ENCODE measurements at regions not wholly inside any gene's neighbourhood (a gene's known extent, or its start where the extent isn't known, plus 50 kb on each side); places are given as distances from the start of the nearest gene placed in this dataset.
"Not testable (repeated sequence)": the region's sequence is repeated elsewhere in the genome, so short reads cannot be mapped to it uniquely, and the experiment has no call there.

DNA sequence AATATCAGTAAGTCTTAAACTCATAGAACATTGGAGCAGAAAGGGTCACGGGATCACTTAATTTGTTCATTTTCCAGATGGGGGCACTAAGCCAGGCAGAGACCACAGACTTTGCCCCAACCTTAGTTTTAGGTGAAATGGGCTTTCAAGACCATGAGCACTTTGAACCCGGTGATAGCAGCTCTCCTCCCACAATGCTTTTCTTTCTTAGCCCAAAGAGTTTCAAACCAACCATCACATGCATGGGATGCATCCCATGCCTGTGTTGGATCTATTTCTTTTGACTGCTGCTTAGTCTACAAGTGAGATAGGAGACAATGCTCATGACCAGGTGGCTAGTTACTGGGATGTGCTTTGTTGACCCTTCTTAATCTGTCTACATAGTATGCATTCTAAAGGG lies 240.6 kb downstream of the NUF2 start:
- DNase-seq (ENCODE audit: insufficient read length, low spot score) (no peak), FAIRE-seq (no peak)

DNA sequence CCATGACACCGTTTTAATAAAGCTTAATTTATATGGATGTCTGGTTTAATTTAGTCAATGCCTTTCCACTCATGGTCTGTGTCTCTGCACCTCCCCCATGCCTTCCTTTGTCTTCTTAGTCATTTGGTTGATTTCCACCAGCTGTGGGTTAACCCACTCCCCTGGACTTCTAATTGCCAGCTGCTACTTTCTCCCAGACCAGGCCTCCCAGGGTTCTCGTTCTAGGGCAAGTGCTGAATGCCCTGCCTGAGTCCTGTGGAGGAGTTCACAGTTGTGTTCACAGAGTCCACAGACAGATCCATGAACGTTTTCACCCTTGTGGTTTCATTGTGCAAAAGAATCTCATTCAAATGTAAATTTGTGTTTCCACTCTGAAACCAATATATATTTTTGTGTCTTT lies 243.4 kb downstream of the NUF2 start:
- FAIRE-seq = no peak
- DNase-seq (ENCODE audit: insufficient read length, low spot score) = no peak

DNA sequence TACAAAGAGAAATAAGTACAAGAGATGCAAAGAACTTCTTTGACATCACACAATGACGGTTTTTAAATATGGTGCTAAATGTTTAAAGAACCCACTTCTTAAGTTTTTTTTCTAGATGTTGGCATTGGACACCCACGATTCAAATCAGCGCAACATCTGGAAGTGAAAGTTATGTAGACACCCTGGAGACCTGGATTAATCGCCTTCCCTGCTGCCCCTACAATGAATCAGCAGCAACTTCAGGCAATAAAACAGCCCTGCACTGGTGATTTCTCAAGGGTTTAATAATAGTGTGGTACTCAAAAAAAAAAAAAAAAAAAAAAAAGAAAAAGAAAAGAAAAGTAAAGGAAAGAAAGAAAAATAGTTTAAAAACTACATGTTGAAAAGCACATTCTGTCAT lies 248.3 kb downstream of the NUF2 start:
- DNase-seq (ENCODE audit: insufficient read length, low spot score) (no peak), FAIRE-seq (no peak)

DNA sequence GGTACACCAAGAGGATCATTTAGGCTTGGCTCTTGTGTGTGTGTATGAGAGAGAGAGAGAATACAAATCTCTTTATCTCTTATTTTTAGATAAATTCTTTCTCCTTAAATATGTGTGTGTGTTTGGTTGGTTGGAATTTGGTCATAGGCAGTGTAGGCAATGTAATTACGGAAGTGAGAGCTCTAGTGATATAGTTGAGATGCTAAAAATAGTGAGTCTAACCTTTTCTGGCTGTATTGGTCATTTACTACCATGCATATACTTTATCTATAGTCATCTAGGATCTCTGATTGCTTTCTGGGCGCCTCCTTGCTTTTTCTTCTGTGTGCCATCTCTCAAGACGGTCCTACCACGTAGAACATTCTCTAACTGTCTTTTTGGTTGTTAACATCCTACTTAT lies 250.2 kb downstream of the NUF2 start:
- FAIRE-seq = no peak

DNA sequence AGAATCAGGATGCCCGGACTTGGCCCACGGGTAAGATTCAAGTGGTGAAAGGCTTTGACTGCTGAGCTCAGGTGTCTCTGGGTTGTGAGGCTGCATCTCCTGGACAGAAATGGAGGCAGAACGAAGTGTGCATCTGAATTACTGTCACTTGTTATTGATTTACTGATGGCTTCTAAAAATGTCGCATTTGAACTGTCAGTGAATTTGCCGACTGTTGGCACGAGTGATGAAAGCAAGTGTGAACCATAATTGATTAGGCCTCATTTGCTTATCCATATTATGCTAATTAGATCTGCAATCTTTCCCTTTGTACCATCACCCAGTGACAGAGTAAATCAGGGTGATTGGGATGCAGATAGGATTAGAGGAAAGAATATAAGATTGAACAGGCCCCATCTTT lies 252.4 kb downstream of the NUF2 start:
- no peak for DNase-seq (ENCODE audit: insufficient read length, low spot score)
- FAIRE-seq = no peak

More for the DNA sequence above, 250.2 kb downstream of the NUF2 start:
- DNase-seq (ENCODE audit: insufficient read length, low spot score) = no peak

DNA sequence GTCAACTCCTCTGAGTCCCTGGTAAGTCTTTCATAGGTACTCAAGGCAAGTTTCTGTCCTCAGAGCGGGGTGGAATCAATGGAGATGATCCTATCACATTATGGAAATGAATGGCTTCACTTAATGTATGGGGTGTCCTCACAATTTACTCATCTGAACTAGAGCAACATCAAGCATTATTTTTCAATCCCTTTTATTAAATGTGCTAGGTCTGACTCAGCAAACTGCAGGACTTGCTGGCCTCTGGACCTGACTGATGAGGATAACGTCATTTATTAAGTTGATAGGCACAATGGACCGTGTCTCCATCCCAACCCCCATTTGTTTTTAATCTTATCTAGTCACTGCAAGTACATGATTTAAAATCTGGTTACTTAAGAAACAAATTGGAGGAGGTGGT lies 259.2 kb downstream of the NUF2 start:
- no peak for DNase-seq (ENCODE audit: insufficient read length, low spot score)
- no peak for FAIRE-seq

DNA sequence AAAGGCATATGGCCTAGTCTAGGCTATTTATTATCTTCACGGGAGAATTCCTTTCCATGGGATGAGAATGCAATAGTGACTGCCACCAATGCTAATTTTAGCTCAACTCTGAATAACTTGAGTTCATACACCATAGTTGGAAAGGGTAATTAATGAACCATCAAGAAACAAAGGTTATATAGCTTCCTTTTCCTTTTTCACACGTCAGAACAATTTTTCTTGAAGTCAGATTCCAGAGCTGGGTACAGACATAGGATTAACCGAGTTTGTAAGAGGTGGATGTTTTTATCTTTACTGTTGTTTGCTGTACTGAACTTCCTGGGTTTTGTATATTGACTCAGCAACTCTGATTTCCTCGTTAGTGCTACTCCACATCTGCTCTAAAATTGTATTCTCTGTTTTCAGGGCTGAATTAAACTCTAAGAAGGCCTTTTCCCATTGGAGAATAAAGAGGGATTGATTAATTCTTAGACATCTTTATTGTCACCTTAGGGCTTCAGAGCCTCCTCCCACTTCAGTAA lies 262.0 kb downstream of the NUF2 start:
- DNase-seq (ENCODE audit: insufficient read length, low spot score) (no peak), FAIRE-seq (no peak)

DNA sequence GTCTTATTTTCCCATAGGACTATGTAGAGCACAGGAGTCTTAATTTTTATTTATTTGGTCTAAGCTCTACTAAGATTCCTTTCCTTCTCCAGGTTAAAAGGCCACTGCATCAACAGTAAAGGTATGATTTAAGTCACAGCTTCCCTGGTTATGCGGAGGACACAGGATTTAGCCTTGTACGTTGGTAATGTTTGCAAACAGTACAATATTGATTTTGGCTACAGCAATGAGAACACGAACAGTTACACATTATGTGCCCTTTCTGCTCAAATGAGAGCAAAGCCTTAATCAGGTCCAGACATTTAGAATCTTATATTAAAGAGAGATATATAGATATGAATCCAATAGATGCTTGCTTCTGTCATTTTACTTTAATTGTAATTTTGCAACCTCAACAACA lies 264.0 kb downstream of the NUF2 start:
- FAIRE-seq (no peak), DNase-seq (ENCODE audit: insufficient read length, low spot score) (no peak)

DNA sequence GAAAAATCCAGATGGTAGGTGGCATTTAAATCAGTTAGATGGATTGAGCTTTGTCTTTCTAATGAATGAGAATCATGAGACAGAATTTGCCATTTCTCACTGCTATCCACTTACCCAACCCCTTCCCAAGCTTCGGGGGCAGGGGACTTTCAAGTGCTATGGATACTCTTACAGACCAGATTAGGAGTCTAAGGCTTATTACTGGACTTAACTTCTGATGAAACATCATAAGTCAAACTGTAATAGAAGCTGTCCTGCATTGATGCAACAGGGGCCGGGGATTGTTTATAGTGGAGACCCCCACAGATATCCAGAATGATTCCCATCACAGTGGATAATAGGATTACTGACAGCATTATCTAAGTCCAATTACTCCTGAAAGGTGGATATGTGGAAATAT lies 267.0 kb downstream of the NUF2 start:
- DNase-seq (ENCODE audit: insufficient read length, low spot score) (no peak), FAIRE-seq (no peak)

DNA sequence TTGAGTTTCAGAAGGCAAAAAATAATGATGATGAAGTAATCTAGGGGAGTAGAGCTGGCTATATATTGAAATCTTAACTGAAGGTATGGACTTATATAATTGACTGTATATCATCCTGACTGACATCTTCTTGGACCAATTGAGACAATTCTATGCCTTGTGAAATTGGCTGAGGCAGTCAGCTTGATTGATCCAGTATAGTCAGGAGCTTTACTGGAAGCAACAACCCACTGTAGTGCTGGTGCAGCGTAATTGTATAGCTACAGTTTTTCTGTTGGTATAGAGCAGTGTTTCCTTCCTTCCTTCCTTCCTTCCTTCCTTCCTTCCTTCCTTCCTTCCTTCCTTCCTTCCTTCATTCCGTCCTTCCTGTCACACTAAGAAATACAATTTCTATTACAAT lies 268.0 kb downstream of the NUF2 start:
- DNase-seq (ENCODE audit: insufficient read length, low spot score) (no peak), FAIRE-seq (no peak)

DNA sequence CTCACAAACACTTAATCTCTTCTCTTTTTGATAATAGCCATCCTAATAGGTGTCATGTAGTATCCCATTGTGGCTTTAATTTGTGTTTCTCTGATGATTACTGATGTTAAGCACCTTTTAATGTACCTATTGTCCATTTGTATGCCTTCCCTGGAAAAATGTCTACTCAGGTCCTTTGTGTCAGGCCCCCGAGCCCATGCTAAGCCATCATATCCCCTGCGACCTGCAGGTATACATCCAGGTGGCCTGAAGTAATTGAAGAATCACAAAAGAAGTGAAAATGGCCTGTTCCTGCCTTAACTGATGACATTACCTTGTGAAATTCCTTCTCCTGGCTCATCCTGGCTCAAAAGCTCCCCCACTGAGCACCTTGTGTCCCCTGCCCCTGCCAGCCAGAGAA lies 269.4 kb downstream of the NUF2 start:
- DNase-seq (ENCODE audit: insufficient read length, low spot score); FAIRE-seq: not testable (repeated sequence)

DNA sequence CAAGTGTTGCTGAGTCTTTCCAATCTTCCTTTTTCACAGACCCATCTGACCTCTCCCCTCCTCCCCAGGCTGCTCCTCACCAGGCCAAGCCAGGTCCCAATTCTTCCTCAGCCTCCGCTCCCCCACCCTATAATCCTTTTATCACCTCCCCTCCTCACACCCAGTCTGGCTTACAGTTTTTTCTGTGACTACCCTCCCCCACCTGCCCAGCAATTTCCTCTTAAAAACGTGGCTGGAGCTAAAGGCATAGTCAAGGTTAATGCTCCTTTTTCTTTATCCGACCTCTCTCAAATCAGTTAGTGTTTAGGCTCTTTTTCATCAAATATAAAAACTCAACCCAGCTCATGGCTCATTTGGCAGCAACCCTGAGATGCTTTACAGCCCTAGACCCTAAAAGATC lies 270.9 kb downstream of the NUF2 start:
- not testable (repeated sequence) for DNase-seq (ENCODE audit: insufficient read length, low spot score); FAIRE-seq

DNA sequence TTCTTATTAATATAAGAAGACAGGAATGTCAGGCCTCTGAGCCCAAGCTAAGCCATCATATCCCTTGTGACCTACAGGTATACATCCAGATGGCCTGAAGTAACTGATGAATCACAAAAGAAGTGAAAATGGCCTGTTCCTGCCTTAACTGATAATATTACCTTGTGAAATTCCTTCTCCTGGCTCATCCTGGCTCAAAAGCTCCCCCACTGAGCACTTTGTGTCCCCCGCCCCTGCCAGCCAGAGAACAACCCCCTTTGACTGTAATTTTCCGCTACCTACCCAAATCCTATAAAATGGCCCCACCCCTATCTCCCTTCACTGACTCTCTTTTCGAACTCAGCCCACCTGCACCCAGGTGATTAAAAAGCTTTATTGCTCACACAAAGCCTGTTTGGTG lies 274.4 kb downstream of the NUF2 start:
- DNase-seq (ENCODE audit: insufficient read length, low spot score); FAIRE-seq: not testable (repeated sequence)

DNA sequence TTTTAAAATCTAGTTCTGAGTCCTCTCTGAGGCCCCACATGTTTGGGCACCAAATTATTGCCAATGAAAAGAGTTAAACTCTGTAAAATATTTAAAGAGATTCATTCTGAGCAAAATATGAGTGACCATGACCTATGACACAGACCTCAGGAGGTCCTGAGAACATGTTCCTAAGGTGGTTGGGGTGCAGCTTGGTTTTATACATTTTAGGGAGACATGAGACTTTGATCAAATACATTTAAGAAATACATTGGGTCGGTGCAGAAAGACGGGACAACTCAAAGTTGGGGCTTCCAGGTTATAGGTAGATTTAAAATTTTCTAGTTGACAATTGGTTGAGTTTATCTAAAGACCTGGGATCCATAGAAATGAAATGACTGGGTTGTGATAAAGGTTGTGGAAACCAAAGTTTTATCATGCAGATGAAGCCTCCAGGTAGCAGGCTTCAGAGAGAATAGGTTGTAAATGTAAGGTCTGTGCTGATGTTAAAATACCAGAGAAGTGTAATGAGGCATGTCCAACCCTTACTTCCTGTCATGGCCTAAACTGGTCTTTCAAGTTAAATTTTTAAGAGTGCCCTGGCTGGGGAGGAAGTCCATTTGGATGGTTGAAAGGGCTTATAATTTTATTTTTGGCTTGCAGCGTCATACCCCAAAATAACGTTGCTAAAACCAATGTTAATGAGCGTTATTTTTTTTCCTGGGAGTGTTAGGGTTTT lies 274.9 kb downstream of the NUF2 start:
- DNase-seq (ENCODE audit: insufficient read length, low spot score) (no peak), FAIRE-seq (no peak)

DNA sequence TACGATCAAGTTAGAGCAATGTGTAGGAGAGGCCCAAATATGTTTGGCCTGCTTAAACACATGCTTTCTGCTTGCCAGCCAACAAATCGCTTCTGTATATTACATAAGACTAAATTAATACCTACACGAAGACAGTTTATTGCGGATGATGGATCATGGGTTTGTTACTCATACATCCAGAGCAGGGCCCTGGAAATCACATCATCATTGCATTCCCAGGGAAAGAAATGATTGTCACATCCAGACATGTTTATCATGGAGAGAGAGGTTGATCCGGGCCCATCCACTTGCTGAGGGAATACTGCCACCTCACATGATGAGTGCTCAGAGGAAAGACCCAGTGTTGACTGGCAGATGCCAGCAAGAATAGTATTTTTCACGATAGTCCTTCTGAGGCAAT lies 282.6 kb downstream of the NUF2 start:
- no peak for FAIRE-seq
- no peak for DNase-seq (ENCODE audit: insufficient read length, low spot score)

DNA sequence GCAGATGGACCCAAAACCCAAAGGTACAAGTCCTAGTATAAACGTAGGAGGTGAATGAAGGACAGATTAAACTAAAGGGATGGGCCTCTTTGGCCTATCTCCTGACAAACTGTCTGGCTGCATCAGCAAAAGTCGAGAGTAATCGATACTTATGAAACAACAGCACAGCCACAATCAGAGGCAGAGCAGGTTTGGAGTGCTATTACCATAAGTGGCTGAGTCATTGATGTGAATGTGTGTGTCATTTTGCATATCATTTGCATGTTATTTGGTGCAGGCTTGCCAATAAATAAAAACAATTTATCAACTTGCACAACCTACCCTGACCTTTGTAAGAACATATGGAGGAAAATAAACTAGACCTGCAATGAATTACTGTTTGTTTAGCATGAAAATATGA lies 283.1 kb downstream of the NUF2 start:
- FAIRE-seq (no peak), DNase-seq (ENCODE audit: insufficient read length, low spot score) (no peak)

DNA sequence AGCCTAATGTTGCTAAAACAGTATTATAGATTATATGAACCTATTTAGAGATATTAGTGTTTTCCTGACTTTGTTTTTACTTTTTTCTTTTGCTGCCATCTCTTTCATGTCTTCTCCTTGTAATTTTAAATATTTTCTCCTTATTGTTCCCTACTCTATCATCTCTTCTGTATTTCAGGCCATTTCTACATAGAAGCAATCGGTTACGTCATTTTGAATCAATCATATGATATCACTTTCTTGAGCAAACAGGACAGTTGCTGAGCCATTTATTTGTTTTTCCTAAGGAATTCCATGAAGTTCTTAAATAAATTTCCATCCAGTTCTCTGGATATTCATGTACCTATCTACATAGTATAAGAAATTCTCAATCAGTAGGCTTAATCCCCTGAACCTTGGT lies 287.2 kb downstream of the NUF2 start:
- DNase-seq (ENCODE audit: insufficient read length, low spot score) = no peak
- FAIRE-seq = no peak

DNA sequence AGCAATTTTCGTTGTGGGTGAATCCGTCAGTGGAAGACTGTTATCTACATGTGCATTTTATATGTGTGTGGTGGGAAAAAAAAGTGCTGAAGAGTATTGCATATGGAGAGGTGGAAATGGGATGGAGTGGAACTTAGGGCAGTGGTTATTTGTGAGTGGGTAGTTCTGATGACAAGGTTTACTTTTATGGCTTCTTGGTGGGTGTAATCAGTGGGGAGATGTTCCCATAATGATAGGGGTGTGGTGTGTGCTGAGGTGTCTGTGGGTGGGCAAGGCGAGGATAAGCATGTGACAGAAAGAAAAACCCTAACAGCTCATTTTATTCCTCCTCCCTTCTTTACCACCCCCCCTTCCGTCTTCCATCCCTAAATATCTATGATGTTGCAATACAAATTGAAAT lies 288.1 kb downstream of the NUF2 start:
- DNase-seq (ENCODE audit: insufficient read length, low spot score) (no peak), FAIRE-seq (no peak)

DNA sequence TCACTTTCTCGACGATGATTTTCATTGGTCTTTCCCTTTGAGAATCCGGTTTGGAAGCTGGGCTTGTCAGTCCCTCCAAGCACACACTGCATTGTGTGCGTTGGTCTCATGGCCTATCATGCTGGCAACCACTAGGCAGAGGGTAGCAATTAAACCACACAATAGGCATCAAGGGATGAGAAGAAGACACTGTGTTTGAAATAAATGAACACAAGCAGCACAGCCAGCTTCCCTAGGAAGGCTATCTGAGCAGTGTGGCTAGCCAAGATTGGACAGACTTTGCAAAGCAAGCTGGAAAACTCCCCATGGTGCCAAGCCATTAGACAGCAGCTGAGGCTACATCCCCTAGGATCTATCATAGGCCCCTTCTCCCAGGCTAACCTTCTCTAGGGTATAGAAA lies 288.7 kb downstream of the NUF2 start:
- no peak for FAIRE-seq
- DNase-seq (ENCODE audit: insufficient read length, low spot score) = no peak

DNA sequence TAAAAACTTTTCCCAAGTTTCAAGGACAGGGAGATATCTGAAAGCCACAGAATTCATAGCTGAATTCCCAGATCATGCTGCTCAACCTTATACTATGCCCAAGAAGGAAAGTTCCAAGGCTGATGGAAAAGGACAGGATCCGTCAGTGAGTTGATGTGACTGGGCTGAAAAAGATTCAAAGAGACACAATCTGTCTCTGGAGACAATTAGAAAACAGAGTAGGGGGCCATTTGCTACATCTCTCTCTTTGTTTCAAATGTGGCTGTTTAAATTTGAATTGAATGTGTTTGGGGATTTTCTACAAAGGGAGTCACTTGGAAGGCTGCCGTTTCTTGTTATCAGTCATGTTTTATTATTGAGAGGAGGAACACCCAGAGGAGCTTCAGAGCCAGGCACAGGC lies 292.6 kb downstream of the NUF2 start:
- no peak for FAIRE-seq
- DNase-seq (ENCODE audit: insufficient read length, low spot score) = no peak

DNA sequence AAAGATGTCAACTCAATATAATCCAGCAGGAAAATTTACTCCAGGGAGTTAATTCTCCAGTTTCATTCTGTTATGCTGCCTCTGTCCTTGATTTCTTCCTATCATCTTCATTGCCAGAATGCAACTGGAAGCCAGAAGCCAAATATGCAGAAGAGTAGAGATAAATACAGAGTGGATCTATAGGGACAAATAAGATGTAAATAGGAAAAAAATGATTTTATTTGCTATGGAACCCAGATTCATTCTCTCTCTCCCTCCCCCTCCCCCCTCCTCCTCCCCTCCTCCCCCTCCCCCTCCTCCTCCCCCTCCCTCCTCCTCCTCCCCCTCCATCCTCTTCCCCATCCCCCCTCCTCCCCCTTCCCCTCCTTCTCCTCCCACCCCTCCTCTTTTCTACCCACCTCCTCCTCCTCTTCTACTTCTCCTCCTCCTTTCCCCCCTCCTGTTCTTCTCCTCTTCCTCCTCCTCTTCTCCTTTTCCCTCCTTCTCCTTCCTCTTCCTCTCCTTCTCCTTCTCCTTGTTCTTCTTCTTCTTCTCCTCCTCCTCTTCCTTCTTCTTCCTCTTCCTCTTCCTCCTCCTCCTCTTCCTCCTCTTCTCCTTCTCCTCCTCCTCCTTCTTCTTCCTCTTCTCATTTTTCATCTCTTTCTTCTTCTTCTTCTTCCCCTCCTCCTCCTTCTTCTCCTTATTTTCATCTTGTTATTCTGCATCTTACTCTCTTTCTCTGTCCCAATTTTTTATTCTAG lies 306.4 kb downstream of the NUF2 start:
- FAIRE-seq = no peak

DNA sequence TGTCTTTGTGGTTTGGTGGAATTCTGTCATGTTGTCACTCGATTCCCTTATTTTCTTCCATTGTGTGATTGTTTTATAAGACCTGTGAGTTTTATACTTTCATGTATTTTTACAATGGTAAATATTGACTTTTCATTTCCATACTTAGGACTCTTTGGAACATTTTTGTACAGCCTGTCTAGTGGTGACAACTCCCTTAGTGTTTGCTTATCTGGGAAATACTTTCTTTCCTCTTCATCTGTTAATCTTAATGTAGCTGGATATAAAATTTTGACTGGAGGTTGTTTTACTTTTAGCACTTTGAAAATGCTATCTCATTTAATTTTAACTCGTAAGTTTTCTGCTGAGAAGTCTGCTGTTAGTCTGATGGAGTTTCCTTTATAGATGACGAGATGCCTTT lies 310.5 kb downstream of the NUF2 start:
- no peak for FAIRE-seq
- no peak for DNase-seq (ENCODE audit: insufficient read length, low spot score)

More for the DNA sequence above, 306.4 kb downstream of the NUF2 start:
- no peak for DNase-seq (ENCODE audit: insufficient read length, low spot score)

All from HTR-8/SVneo (cell line).